GM12864 (cell line): ENCODE measurements at regions not wholly inside any gene's neighbourhood (a gene's known extent, or its start where the extent isn't known, plus 50 kb on each side); places are given as distances from the start of the nearest gene placed in this dataset.

Experiments used
- DNase-seq: peaks from one replicate; pipeline ENCODE4 v3.0.0-alpha.2; 2011; ENCODE audit warnings: low read depth
- H3K4me3 ChIP-seq: 2 replicates; pipeline ENCODE4 v1.5.1; 2011; ENCODE audit warnings: mild to moderate bottlenecking, low read depth, low read length, control low read depth
- CTCF ChIP-seq: IDR thresholded peaks from 2 replicates; pipeline ENCODE4 v1.5.1; 2011; ENCODE audit warnings: low read depth, mild to moderate bottlenecking, moderate library complexity, low read length, control low read depth, inconsistent platforms; ENCODE audit errors: missing control alignments

GRCh38 chr15:66938114-66938830, 127.1 kb upstream of the SMAD3 start:
- no peak overlapping the region for H3K4me3 ChIP-seq
- no peak for TF ChIP-seq CTCF
- DNase-seq, result no peak

- H3K4me3 ChIP-seq, result no peak overlapping the region
- DNase-seq, result no peak
- TF ChIP-seq CTCF, result no peak
Measured at GRCh38 chr15:66939016-66939415, 126.4 kb upstream of the SMAD3 start.

- no peak for DNase-seq
- no peak for TF ChIP-seq CTCF
- no peak overlapping the region for H3K4me3 ChIP-seq
Measured at GRCh38 chr15:66939451-66940023, 125.9 kb upstream of the SMAD3 start.

DNA sequence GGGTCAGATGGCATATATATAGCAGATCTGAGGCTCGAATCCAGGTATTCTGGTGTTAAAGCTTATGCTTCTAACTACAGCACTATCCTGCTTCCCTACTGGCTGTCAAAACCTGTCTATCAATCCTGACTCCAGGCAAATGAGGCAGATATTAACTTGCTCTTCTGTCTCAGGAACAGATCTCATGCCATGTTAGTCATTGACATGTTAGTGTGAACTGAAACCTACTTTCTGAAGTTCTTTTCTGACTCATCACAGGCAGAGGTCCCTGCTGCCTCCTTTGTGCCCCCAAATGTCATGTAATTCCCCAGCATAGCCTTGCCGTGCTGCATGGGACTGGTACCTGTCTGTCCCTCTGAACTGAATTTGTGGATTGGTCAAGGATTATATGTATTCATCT, 125.0 kb upstream of the SMAD3 start:
- no peak for DNase-seq
- TF ChIP-seq CTCF, result no peak
- H3K4me3 ChIP-seq, result no peak overlapping the region

DNA sequence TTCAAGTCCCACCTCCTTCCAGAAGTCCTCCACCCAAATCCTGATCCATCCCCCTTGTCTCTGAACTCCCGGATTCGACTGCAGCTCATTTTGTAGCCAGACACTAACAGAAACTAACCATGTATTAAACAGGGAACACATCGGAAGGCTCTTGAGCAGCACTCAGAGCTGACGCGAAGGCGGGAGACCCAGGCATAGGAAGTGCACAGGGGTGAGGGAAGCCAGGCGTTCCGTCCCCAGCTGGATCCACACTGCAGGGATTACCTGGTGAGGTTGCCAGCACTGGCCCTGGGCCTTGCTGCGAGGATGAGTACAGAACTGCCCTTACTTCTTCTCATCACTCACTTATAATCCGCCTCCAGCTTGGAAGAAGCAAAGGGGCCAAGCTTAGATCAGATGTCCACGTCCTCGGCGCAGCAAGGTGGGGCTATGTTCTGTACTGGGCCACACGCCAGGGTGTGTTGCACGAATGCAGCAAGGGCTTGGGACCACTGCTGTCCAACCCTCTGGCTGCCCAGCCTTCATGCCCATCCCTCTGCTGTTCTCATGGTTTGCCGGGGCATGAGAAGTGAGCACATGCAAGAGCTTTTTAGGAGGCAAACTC, 124.2 kb upstream of the SMAD3 start:
- H3K4me3 ChIP-seq, result no peak overlapping the region
- TF ChIP-seq CTCF, result no peak
- DNase-seq, result no peak

GRCh38 chr15:66941791-66942190, 123.6 kb upstream of the SMAD3 start:
- no peak for DNase-seq
- no peak for TF ChIP-seq CTCF
- H3K4me3 ChIP-seq, result no peak overlapping the region
